Keratinocyte (primary cell): ENCODE measurements at regions not wholly inside any gene's neighbourhood (a gene's known extent, or its start where the extent isn't known, plus 50 kb on each side); places are given as distances from the start of the nearest gene placed in this dataset.

ENCODE experiments used
- EZH2 ChIP-seq: IDR thresholded peaks from one replicate; pipeline ENCODE4 v1.6.1; 2012; ENCODE audit warnings: inconsistent platforms, mild to moderate bottlenecking, low read length, moderate library complexity
- TF ChIP-seq, protein P1 (sequence below), 3 experiments: IDR thresholded peaks in 1 of 3; conservative IDR thresholded peaks in 1 of 3; optimal IDR thresholded peaks in 1 of 3; 2 replicates in 2 of 3; 3 replicates in 1 of 3; pipeline versions ENCODE3 to v1.5.1; 2011; ENCODE audit warnings: low read length in 3 of 3, mild to moderate bottlenecking in 3 of 3, moderate library complexity in 2 of 3, control low read depth in 1 of 3, inconsistent platforms in 1 of 3; ENCODE audit not compliant: insufficient read depth in 2 of 3; ENCODE audit errors: extremely low read depth in 1 of 3

DNA sequence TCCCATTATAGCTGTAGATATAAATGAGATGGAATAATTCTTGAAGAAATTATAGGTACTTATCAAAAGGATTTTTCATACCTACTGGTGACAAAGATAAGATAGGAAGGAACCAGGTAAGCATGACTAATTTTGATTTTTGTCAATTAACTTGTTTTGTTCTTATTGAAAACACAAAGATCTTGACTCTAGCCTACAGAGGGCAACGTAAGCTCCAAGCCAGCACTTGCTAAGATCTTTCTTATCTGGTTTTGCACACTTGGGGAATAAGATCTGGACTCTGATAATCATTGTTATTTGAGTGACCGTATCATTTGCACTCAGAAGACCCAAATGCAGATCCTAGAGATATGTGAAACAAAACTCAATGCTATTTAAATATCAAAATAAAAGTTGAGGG lies 223.4 kb downstream of the VEGFC start:
- TF ChIP-seq, protein P1, sequence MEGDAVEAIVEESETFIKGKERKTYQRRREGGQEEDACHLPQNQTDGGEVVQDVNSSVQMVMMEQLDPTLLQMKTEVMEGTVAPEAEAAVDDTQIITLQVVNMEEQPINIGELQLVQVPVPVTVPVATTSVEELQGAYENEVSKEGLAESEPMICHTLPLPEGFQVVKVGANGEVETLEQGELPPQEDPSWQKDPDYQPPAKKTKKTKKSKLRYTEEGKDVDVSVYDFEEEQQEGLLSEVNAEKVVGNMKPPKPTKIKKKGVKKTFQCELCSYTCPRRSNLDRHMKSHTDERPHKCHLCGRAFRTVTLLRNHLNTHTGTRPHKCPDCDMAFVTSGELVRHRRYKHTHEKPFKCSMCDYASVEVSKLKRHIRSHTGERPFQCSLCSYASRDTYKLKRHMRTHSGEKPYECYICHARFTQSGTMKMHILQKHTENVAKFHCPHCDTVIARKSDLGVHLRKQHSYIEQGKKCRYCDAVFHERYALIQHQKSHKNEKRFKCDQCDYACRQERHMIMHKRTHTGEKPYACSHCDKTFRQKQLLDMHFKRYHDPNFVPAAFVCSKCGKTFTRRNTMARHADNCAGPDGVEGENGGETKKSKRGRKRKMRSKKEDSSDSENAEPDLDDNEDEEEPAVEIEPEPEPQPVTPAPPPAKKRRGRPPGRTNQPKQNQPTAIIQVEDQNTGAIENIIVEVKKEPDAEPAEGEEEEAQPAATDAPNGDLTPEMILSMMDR (optimal IDR thresholded peaks at IDR 0.05 in 1 of 3, IDR thresholded peaks at IDR 0.05 in 1 of 3, conservative IDR thresholded peaks at IDR 0.05 in 1 of 3; ENCODE audit: extremely low read depth in 1 of 3, insufficient read depth in 2 of 3, low read length in 3 of 3): no peak
- no peak for TF ChIP-seq EZH2
